K562 (cell line): ENCODE measurements at regions not wholly inside any gene's neighbourhood (a gene's known extent, or its start where the extent isn't known, plus 50 kb on each side); places are given as distances from the start of the nearest gene placed in this dataset.

Experiments
- ATAC-seq: fragments of 200-7000 bp; cut with Tn5 transposase; 3 replicates; pipeline ENCODE4 v1.9.1; 2020; ENCODE audit warnings: moderate library complexity
- BruUV-seq: library from RNA; stranded (reverse); fragments of 400-500 nt; replicated peaks from 2 replicates; lab custom pipeline; 2021; lab: Mats Ljungman, UMichigan
- CTCF ChIA-PET: fragments of 300-600 bp; formaldehyde crosslinking; extraction: SDS; loops from one replicate; lab custom pipeline; 2021; ENCODE audit warnings: low intra/inter-chr PET ratio; lab: Yijun Ruan, JAX
- POLR2A ChIA-PET: fragments of 300-600, 350-650 bp; sonication (Branson Sonifier 250); formaldehyde crosslinking; extraction: SDS; loops from one replicate; lab custom pipeline; 2021; ENCODE audit warnings: antibody characterized with exemption, inconsistent platforms; lab: Yijun Ruan, JAX
- DNase-seq, 4 experiments: peaks; one replicate each; pipeline versions ENCODE4 v3.0.0 to v3.0.0-alpha.2; 2011 to 2018; ENCODE audit warnings: low spot score in 3 of 4, mixed read lengths in 3 of 4; ENCODE audit errors: extremely low read depth in 1 of 4
- FAIRE-seq: peaks from 2 replicates; lab custom pipeline; 2011; peaks lifted over from hg19 to GRCh38; lab: Jason Lieb, UNC
- H2AFZ ChIP-seq: 2 replicates; pipeline ENCODE4 v1.6.0; 2011; ENCODE audit warnings: low read depth, low read length, control low read depth, inconsistent platforms
- H3K27ac ChIP-seq: fragments of 200-600 bp; 3 replicates; pipeline ENCODE4 v1.8.0; 2011; ENCODE audit warnings: low read depth, mild to moderate bottlenecking, control low read depth, inconsistent platforms, low read length, moderate library complexity, mixed read lengths; ENCODE audit errors: extremely low read depth
- H3K27me3 ChIP-seq, 2 experiments: fragments of 300-600 bp in 1 of 2; 2 replicates in 1 of 2; 3 replicates in 1 of 2; pipeline versions ENCODE4 v1.6.0 to v1.8.0; 2011; ENCODE audit warnings: inconsistent platforms in 2 of 2, low read length in 2 of 2, mild to moderate bottlenecking in 1 of 2, mixed read lengths in 1 of 2, moderate library complexity in 1 of 2; ENCODE audit not compliant: control insufficient read depth in 2 of 2, insufficient read depth in 2 of 2
- H3K36me3 ChIP-seq: fragments of 300-600 bp; 3 replicates; pipeline ENCODE4 v1.8.0; 2011; ENCODE audit warnings: mild to moderate bottlenecking, low read length, inconsistent platforms; ENCODE audit not compliant: control insufficient read depth, insufficient read depth
- H3K4me1 ChIP-seq, 2 experiments: fragments of 200-600 bp in 1 of 2; replicated peaks in 1 of 2; 2 replicates in 1 of 2; 3 replicates in 1 of 2; pipeline versions ENCODE4 v1.5.1 to v1.8.0; 2011; ENCODE audit warnings: inconsistent platforms in 2 of 2, low read length in 2 of 2, mild to moderate bottlenecking in 1 of 2, mixed read lengths in 1 of 2, moderate library complexity in 1 of 2; ENCODE audit not compliant: control insufficient read depth in 2 of 2, insufficient read depth in 2 of 2
- H3K4me2 ChIP-seq: 2 replicates; pipeline ENCODE4 v1.6.1; 2011; ENCODE audit warnings: low read length, control low read depth, inconsistent platforms, mixed read lengths; ENCODE audit not compliant: insufficient read depth
- H3K4me3 ChIP-seq: fragments of 200-600 bp; sonication (generic), shearing (Covaris generic); 2 replicates; pipeline ENCODE4 v1.5.1; 2016; ENCODE audit warnings: control low read depth, inconsistent platforms
- H3K79me2 ChIP-seq: fragments of 200-600 bp; 3 replicates; pipeline ENCODE4 v1.8.0; 2011; ENCODE audit warnings: low read length, inconsistent platforms; ENCODE audit not compliant: control insufficient read depth, insufficient read depth
- H3K9ac ChIP-seq, 2 experiments: 2 replicates each; pipeline versions ENCODE4 v1.6.0 to v1.6.1; 2011; ENCODE audit warnings: low read depth in 2 of 2, low read length in 2 of 2, control low read depth in 1 of 2, inconsistent platforms in 1 of 2, mild to moderate bottlenecking in 1 of 2, mixed read lengths in 1 of 2; ENCODE audit not compliant: insufficient read depth in 1 of 2
- H3K9me1 ChIP-seq: one replicate; pipeline ENCODE4 v1.6.0; 2011; ENCODE audit warnings: inconsistent platforms, mild to moderate bottlenecking, low read length, moderate library complexity; ENCODE audit not compliant: control insufficient read depth, insufficient read depth
- H3K9me3 ChIP-seq: replicated peaks from 2 replicates; pipeline ENCODE4 v1.5.1; 2011; ENCODE audit warnings: low read depth, low read length, inconsistent platforms; ENCODE audit not compliant: control insufficient read depth, insufficient read depth
- H4K20me1 ChIP-seq: replicated peaks from 2 replicates; pipeline ENCODE4 v1.6.1; 2011; ENCODE audit warnings: low read length, inconsistent platforms, mixed read lengths; ENCODE audit not compliant: control insufficient read depth, insufficient read depth
- CAMTA2 ChIP-seq: fragments of 250-450 bp; sonication (Bioruptor Pico); conservative IDR thresholded peaks from 2 replicates; pipeline ENCODE4 v1.5.1; 2022
- CHAMP1 ChIP-seq: fragments of 450-650 bp; IDR thresholded peaks from 2 replicates; pipeline ENCODE4 v1.6.1; 2016; ENCODE audit warnings: mild to moderate bottlenecking
- FOXP1 ChIP-seq: sonication (generic); formaldehyde crosslinking; IDR thresholded peaks from 2 replicates; pipeline ENCODE4 v1.8.0; 2022; ENCODE audit warnings: mild to moderate bottlenecking, missing genetic modification reagents
- GTF3C2 ChIP-seq: IDR thresholded peaks from 3 replicates; pipeline ENCODE4 v1.6.1; 2011; ENCODE audit warnings: borderline replicate concordance, mild to moderate bottlenecking, moderate library complexity; ENCODE audit not compliant: insufficient read length; ENCODE audit errors: extremely low read depth
- HIVEP1 ChIP-seq: fragments of 250-450 bp; sonication (Bioruptor Pico); IDR thresholded peaks from 2 replicates; pipeline ENCODE4 v1.4.0; 2020; ENCODE audit warnings: mild to moderate bottlenecking
- L3MBTL2 ChIP-seq: fragments of 450-650 bp; IDR thresholded peaks from 2 replicates; pipeline ENCODE4 v1.6.1; 2016; ENCODE audit warnings: mild to moderate bottlenecking, moderate library complexity
- RERE ChIP-seq: sonication (generic); formaldehyde crosslinking; IDR thresholded peaks from 2 replicates; pipeline ENCODE4 v1.8.0; 2023; ENCODE audit warnings: missing genetic modification reagents, mild to moderate bottlenecking, borderline replicate concordance
- RFX5 ChIP-seq: IDR thresholded peaks from 2 replicates; pipeline ENCODE4 v1.6.1; 2011; ENCODE audit warnings: low read depth, mild to moderate bottlenecking, improper control_type of control experiment, low read length
- TAL1 ChIP-seq: fragments of 450-650 bp; IDR thresholded peaks from 2 replicates; pipeline ENCODE4 v1.6.1; 2016; ENCODE audit warnings: mild to moderate bottlenecking
- YY1 ChIP-seq, 3 experiments: IDR thresholded peaks; 2 replicates each; pipeline ENCODE4 v1.6.1; 2011; ENCODE audit warnings: low read length in 2 of 3, mild to moderate bottlenecking in 2 of 3, moderate library complexity in 2 of 3, borderline replicate concordance in 1 of 3, control low read depth in 1 of 3, low read depth in 1 of 3; ENCODE audit not compliant: insufficient read depth in 3 of 3, insufficient replicate concordance in 2 of 3, control insufficient read depth in 1 of 3, insufficient read length in 1 of 3; ENCODE audit errors: extremely low read depth in 1 of 3
- ZNF217 ChIP-seq: sonication (generic); formaldehyde crosslinking; IDR thresholded peaks from 2 replicates; pipeline ENCODE4 v1.8.0; 2022; ENCODE audit warnings: mild to moderate bottlenecking, missing genetic modification reagents
- in situ Hi-C: fragments of 300-500 bp; cut with MboI; formaldehyde crosslinking; loops from 4 replicates; pipeline ENCODE4 v1.15.0; 2018; ENCODE audit warnings: inconsistent platforms, mixed read lengths
- intact Hi-C: fragments of 100-400 bp; cut with micrococcal nuclease; formaldehyde crosslinking; loops from 2 replicates; pipeline ENCODE4 v1.14.2; 2022

- Histone ChIP-seq H3K4me1 (no peaks in the 10 kb centered on the region), H3K9ac (no peak overlapping the region), H3K4me3 (no peak overlapping the region), H3K9me1 (no peaks in the 10 kb centered on the region), H3K27ac (no peak overlapping the region), H3K27me3 (no peaks in the 10 kb centered on the region), H3K4me2 (no peak overlapping the region), H2AFZ (no peak overlapping the region), H3K79me2 (no peaks in the 10 kb centered on the region), H4K20me1 (no peaks in the 10 kb centered on the region), H3K36me3 (no peaks in the 10 kb centered on the region), H3K9me3 (no peaks in the 10 kb centered on the region)
- DNase-seq = no peak
- TF ChIP-seq CAMTA2 (CRISPR knock-in tag) (no peak), GTF3C2 (no peak), FOXP1 (no peak), ZNF217 (no peak), CHAMP1 (no peak), RERE (no peak), TAL1 (no peak), HIVEP1 (CRISPR knock-in tag) (no peak), L3MBTL2 (no peak), YY1 (IDR thresholded peaks at IDR 0.05; ENCODE audit: borderline replicate concordance in 1 of 3, control insufficient read depth in 1 of 3, extremely low read depth in 1 of 3, insufficient read depth in 3 of 3, insufficient read length in 1 of 3, insufficient replicate concordance in 2 of 3, low read depth in 1 of 3, low read length in 2 of 3) (no peak), RFX5 (no peak)
- no TSS peak for BruUV-seq
- ChIA-PET POLR2A (no interaction called here), CTCF (no interaction called here)
- ATAC-seq = no peak
- no peak for FAIRE-seq
- intact Hi-C loops (no loop called here), in situ Hi-C loops (no loop called here)
These were observed 472.1 kb upstream of the DDX18 start for GRCh38 chr2:117342415-117342814.
